Activated T-helper 17 cell treated with anti-CD3 and anti-CD28 coated beads, Interleukin-2, amount 50 U/mL, for 72 hours (primary cell): ENCODE measurements at regions not wholly inside any gene's neighbourhood (a gene's known extent, or its start where the extent isn't known, plus 50 kb on each side); places are given as distances from the start of the nearest gene placed in this dataset.
"Not testable (repeated sequence)": the region's sequence is repeated elsewhere in the genome, so short reads cannot be mapped to it uniquely, and the experiment has no call there.

ENCODE experiments used
- ATAC-seq: fragments of 150-1000 bp; cut with Tn5 transposase; replicated peaks from 2 replicates; pipeline ENCODE4 v1.10.0; 2021; ENCODE audit warnings: mild to moderate bottlenecking, moderate library complexity
- H3K27ac Mint-ChIP-seq: one replicate; pipeline ENCODE4 v1.8.0; 2022; ENCODE audit warnings: mixed read lengths
- H3K27me3 Mint-ChIP-seq: one replicate; pipeline ENCODE4 v1.8.0; 2022; ENCODE audit warnings: mixed read lengths
- H3K36me3 Mint-ChIP-seq: one replicate; pipeline ENCODE4 v1.8.0; 2022; ENCODE audit warnings: low read depth, mild to moderate bottlenecking, mixed read lengths
- H3K4me1 Mint-ChIP-seq: one replicate; pipeline ENCODE4 v1.8.0; 2022; ENCODE audit warnings: mixed read lengths
- H3K4me3 Mint-ChIP-seq: one replicate; pipeline ENCODE4 v1.8.0; 2022; ENCODE audit warnings: mild to moderate bottlenecking, mixed read lengths
- H3K9me3 Mint-ChIP-seq: one replicate; pipeline ENCODE4 v1.8.0; 2022; ENCODE audit warnings: mixed read lengths

DNA sequence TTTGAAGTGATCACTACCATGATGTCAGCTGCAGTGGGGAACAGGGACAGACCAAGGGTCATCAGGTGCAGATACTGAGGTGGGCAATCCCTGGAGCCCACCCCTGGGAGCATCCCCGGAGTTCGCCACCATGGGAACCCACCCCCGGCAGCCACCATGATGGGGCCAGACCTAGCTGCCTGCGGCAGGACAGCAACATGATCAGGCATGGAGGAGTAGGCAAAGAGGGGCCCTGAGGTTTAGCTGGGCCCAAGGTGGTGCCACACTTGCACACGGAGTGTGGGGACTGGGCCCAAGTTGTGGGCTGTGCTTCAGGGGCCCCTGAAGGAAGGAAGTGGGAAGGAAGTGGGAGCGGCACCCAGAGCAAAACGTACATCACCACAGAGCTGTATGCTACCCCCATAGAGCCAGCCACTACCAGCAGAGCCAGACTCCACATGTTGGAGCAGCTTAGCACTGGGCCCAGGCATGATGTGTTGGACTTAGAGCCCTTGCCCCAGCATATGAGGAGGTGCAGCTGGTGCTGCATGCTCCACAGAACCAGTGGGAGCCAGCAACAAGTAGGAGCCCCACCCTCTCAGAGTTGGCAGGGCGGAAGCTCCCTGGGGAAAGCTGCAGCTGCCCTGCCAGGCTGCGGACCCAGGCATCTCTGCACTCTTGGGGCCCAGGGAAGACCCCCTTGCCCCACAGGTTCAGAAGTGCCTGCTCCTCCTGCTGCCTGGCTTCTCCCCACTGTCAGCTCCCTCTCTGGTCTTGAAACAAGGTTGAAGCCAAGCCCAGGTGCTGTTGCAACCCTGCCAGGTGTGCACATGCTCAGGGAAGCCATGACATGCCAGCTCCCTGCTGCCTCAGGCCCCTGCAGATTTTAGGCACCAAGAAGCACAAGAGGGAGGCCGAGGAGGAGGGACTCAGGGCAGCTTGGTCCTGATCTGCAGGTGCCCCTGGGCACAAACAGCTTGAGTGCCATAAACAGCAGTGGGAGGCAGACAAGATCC lies 515.3 kb downstream of the ZBBX start:
- Mint-ChIP-seq H3K4me3 (no peak overlapping the region), H3K4me1 (no peaks in the 10 kb centered on the region), H3K27ac (no peak overlapping the region), H3K36me3 (no peaks in the 10 kb centered on the region), H3K27me3 (no peaks in the 10 kb centered on the region), H3K9me3 (peaks cover 3% of the 10 kb centered on the region)
- no peak for ATAC-seq

DNA sequence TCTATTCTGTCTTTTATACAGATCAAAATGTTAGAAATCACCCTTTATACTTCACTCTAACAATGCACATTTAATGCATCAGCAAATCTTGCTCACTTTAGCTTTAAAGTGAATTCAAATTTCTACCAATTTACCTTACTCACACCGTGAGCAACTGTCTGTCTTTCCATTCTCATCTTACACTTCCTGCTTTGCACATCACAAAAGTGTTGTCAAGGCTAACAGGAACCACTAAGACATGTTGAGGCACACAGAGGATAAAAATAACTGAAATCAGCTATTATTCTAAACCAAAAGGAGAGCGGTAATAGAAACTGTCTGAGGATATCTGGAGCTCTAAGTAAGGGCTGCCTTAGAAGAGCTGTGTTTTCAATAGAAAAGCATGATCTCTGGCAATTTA lies 519.9 kb downstream of the ZBBX start:
- Mint-ChIP-seq H3K27ac (no peak overlapping the region), H3K4me1 (no peaks in the 10 kb centered on the region), H3K36me3 (no peaks in the 10 kb centered on the region), H3K9me3 (no peaks in the 10 kb centered on the region), H3K27me3 (no peaks in the 10 kb centered on the region), H3K4me3 (no peak overlapping the region)
- no peak for ATAC-seq

DNA sequence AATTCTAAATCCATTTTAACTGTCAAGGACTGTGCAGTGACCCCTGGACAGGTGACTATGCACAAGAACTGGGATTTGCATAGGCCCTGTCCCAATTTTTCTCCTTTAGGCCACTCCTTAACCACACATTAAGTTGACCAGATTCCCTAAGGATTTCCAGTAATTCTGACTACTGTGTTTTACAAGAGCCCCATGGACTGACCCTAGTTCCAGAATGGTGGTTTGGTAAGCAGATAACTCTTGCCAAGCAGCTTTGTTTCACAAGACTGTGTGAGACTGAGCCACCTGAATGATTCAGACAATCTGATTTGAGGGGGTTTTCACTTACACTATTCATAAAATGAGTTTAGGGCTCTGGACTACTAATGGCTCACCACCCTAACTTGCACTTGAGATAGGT lies 535.8 kb downstream of the ZBBX start:
- Mint-ChIP-seq H3K9me3 (peaks cover 13% of the 10 kb centered on the region), H3K27me3 (no peaks in the 10 kb centered on the region), H3K4me3 (no peak overlapping the region), H3K36me3 (no peaks in the 10 kb centered on the region), H3K27ac (no peak overlapping the region), H3K4me1 (no peaks in the 10 kb centered on the region)
- no peak for ATAC-seq

DNA sequence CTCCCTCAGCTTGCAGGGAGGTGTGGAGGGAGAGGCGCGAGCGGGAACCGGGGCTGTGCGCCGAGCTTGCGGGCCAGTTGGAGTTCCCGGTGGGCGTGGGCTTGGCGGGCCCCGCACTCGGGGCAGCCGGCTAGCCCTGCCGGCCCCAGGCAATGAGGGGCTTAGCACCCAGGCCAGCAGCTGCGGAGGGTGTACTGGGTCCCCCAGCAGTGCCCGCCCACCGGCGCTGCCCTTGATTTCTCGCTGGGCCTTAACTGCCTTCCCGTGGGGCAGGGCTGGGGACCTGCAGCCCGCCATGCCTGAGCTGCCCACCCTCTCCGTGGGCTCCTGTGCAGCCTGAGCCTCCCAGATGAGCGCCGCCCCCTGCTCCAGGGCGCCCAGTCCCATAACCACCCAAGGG lies 537.3 kb downstream of the ZBBX start:
- not testable (repeated sequence) for H3K36me3 Mint-ChIP-seq, H3K27ac Mint-ChIP-seq, H3K4me1 Mint-ChIP-seq, ATAC-seq, H3K27me3 Mint-ChIP-seq, H3K9me3 Mint-ChIP-seq, H3K4me3 Mint-ChIP-seq

DNA sequence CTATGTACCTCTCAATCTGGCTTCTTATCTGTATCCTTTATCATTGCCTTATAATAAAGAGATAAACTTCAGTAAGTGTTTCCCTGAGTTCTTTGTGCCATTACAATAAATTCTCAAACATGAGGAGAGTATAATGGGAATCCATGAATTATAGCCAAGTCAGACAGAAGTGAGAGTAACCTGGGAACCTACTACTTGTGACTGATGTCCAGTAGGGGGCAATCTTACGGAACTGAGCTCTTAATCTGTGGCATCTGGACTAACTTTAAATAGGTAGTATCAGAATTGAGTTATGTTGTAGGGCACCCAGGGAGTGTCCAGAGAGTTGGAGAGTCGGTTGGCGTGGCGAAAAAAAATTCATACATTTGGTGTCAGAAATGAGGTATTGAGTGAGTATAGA lies 542.6 kb downstream of the ZBBX start:
- H3K4me1 Mint-ChIP-seq: no peaks in the 10 kb centered on the region
- H3K27ac Mint-ChIP-seq: no peak overlapping the region
- H3K27me3 Mint-ChIP-seq: no peaks in the 10 kb centered on the region
- no peak for ATAC-seq
- no peaks in the 10 kb centered on the region for H3K36me3 Mint-ChIP-seq
- no peak overlapping the region for H3K4me3 Mint-ChIP-seq
- H3K9me3 Mint-ChIP-seq: peaks cover 5% of the 10 kb centered on the region

DNA sequence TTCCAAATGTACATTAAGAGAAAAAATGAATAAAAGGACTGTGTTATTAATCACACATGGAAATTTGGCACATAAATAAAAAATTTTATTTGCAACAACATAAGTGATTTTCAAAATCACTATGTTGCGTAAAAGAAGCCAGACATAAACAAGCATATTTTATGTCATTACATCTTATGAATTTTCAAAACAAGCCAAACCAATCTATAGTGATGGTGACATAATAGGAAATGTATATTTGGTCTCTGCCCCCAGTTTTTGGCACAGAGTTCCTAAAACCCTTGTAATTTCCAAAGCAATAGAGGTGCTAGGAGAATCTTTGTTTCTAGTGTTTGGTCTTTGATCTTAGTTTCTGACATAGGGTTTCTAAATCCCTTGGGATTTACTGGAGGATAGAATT lies 543.3 kb downstream of the ZBBX start:
- no peak overlapping the region for H3K4me3 Mint-ChIP-seq
- H3K36me3 Mint-ChIP-seq: no peaks in the 10 kb centered on the region
- H3K27me3 Mint-ChIP-seq: no peaks in the 10 kb centered on the region
- no peak overlapping the region for H3K27ac Mint-ChIP-seq
- ATAC-seq: no peak
- no peaks in the 10 kb centered on the region for H3K4me1 Mint-ChIP-seq
- peaks cover 5% of the 10 kb centered on the region for H3K9me3 Mint-ChIP-seq

DNA sequence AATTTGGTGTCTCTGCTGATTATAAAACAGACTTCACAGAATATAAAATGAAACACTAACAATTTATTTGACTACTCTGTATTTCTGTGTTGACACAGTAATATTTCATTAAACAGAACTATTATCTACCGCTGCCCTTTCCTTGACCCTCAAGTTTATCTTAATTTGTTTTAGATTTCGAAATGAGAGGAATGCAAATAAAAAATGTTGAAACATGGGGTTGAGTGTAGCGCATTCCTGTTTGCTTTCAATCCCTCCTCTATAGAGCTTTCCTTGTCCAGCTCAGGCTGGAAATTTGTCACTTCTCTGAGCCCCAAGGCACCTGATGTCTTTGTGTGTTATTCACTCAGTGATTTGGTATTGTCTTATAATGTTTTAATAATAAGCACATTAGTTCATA lies 550.2 kb downstream of the ZBBX start:
- no peaks in the 10 kb centered on the region for H3K27me3 Mint-ChIP-seq
- H3K4me3 Mint-ChIP-seq: no peak overlapping the region
- no peaks in the 10 kb centered on the region for H3K4me1 Mint-ChIP-seq
- H3K9me3 Mint-ChIP-seq: peaks cover 5% of the 10 kb centered on the region
- H3K27ac Mint-ChIP-seq: no peak overlapping the region
- no peak for ATAC-seq
- H3K36me3 Mint-ChIP-seq: no peaks in the 10 kb centered on the region

DNA sequence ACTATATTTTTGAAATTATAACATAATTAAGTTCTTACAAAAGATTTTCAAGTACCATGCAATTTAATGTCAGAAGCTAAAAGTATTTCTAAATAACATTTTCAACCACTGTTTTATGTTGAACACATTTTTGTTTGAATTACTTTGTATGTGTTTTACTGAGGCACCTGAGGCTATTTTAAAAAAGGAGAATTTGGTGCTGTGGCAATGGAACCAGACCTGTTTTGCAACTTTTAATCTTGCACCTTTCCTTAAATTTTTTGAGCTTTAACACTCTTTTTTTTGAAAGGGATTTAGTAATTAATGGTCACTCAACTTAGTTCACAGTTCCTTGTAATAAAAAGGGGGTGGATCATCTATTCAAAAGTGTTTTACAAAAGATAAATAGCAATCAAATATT lies 561.6 kb downstream of the ZBBX start:
- no peaks in the 10 kb centered on the region for H3K36me3 Mint-ChIP-seq
- H3K27ac Mint-ChIP-seq: no peak overlapping the region
- H3K4me3 Mint-ChIP-seq: no peak overlapping the region
- H3K9me3 Mint-ChIP-seq: peaks cover 11% of the 10 kb centered on the region
- no peaks in the 10 kb centered on the region for H3K27me3 Mint-ChIP-seq
- no peaks in the 10 kb centered on the region for H3K4me1 Mint-ChIP-seq
- ATAC-seq: no peak

DNA sequence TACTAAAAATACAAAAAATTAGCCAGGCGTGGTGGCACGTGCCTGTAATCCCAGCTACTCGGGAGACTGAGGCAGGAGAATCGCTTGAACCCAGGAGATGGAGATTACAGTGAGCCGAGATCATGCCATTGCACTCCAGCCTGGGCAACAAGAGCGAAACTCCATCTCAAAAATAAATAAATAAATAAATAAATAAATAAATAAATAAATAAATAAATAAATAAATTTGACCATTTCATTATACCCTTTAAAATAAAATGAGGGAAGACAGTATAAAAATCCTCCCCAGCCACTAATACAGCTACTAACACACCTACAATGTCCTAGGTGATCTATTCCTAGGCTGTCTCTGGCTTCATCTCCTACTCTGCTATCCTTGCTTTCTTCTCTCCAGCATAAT lies 562.8 kb downstream of the ZBBX start:
- not testable (repeated sequence) for H3K27ac Mint-ChIP-seq, H3K4me1 Mint-ChIP-seq, H3K4me3 Mint-ChIP-seq, ATAC-seq, H3K36me3 Mint-ChIP-seq, H3K27me3 Mint-ChIP-seq
- peaks cover 11% of the 10 kb centered on the region for H3K9me3 Mint-ChIP-seq

DNA sequence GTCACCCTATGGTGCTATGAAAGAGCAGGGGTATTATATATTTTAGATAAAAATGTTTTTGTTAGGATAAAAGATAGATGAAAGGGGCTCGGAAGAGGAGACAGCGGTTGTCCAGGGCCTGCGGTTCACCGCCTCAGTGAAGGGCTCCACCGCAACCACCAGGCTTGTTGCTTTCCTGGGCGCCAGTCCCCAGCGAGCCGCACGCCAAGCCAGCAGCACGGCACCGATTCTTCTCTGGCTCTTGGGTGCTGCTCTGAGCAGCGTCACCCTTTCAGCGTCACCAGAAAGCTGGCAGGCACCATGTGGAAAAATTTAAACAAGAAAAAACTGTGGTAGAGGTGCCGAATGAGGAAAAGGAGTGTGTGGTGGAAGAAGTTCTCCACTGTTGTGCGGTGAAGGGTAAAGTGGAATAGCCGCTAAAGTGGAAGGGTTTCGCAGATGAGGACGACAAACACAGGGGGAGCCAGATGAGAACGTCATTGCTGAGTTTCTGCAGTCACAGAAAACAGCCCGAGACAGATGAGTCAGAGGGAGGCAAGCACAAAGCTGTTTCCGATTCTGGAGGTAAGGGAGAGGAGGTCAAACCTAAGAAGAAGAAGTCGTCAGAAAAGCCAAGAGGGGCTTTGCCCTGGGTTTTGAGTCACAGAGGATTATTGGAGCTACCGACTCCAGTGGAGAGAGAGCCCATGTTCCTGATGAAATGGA lies 569.2 kb downstream of the ZBBX start:
- H3K27ac Mint-ChIP-seq: no peak overlapping the region
- no peaks in the 10 kb centered on the region for H3K27me3 Mint-ChIP-seq
- no peak overlapping the region for H3K4me3 Mint-ChIP-seq
- ATAC-seq: no peak
- H3K36me3 Mint-ChIP-seq: no peaks in the 10 kb centered on the region
- H3K9me3 Mint-ChIP-seq: peaks cover 24% of the 10 kb centered on the region
- H3K4me1 Mint-ChIP-seq: no peaks in the 10 kb centered on the region

DNA sequence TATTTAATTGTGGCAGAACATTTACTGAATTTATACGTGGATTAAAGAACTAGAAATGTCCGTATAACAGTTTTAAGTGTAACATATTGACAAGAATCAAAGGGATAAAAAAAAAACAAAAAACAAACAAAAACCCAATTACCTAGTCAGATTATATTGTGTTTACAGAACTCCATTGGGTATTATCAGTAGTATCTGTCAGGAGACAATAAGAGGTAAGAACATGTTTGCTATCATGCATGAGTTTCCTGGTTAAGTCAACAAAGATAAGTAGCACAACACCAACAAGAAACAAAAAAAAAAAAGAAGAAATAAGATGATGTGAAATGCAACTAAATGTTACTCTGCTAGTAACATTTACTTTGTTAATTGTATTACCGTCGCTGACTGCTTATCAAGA lies 570.6 kb downstream of the ZBBX start:
- no peaks in the 10 kb centered on the region for H3K27me3 Mint-ChIP-seq
- no peaks in the 10 kb centered on the region for H3K36me3 Mint-ChIP-seq
- peaks cover 21% of the 10 kb centered on the region for H3K9me3 Mint-ChIP-seq
- no peaks in the 10 kb centered on the region for H3K4me1 Mint-ChIP-seq
- H3K4me3 Mint-ChIP-seq: no peak overlapping the region
- no peak overlapping the region for H3K27ac Mint-ChIP-seq
- no peak for ATAC-seq

DNA sequence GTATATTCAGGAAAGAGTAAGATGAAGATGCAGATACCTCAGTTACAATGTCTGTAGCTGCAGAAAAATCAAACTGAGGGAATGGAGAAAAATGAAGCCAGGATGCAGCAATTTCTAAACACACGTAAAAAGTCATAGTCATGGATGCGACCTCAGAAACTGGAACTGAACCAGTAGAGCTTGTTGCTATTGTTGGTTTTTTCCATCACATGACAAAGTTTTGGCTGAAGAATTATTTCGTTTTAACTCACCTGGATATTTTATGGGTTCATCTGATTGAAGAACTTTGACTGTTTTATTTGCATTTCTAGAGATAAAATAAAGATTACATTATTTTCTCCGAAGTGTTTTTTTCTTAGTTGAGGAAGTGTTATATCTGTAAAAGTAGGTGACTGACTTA lies 591.2 kb downstream of the ZBBX start:
- H3K27me3 Mint-ChIP-seq: no peaks in the 10 kb centered on the region
- H3K4me3 Mint-ChIP-seq: no peak overlapping the region
- ATAC-seq: no peak
- no peak overlapping the region for H3K27ac Mint-ChIP-seq
- H3K36me3 Mint-ChIP-seq: no peaks in the 10 kb centered on the region
- H3K4me1 Mint-ChIP-seq: no peaks in the 10 kb centered on the region
- H3K9me3 Mint-ChIP-seq: peaks cover 4% of the 10 kb centered on the region

DNA sequence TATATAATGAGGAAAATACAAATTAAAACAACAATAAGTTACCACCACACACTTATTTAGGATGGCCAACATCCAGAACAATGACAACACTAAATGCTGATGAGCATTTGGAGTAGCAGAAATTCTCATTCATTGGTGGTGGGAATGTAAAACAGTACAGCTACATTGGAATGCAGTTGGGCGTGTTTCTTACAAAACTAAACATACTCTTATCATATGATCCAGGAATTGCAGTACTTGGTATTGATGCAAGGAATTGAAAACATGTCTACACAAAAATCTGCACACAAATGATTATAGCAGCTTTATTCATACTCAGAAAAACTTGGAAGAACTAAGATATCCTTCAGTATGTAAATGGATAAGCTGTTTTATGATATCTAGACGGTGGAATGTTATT lies 594.2 kb downstream of the ZBBX start:
- peaks cover 13% of the 10 kb centered on the region for H3K9me3 Mint-ChIP-seq

DNA sequence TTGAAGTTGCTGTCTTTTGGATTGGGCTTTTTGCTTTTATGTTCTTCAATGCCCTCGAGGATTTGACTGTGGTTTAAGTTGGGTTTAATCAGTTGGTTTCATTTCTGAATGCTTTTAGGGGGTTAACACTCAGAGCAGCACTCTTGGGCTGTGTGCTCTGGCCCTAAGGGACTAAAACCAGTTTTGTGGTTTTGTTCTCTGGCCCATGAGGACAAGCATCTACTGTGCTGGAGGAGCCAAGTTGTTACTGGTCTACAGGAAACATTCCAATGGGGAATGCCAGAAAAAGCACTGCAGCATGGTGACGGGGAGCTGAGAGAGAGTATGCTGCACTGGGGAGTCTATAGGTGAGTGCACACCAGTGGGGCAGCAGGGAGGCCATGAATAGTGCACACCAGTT lies 596.9 kb downstream of the ZBBX start:
- Mint-ChIP-seq H3K27ac (no peak overlapping the region), H3K4me3 (no peak overlapping the region), H3K9me3 (peaks cover 13% of the 10 kb centered on the region), H3K36me3 (no peaks in the 10 kb centered on the region), H3K4me1 (no peaks in the 10 kb centered on the region), H3K27me3 (no peaks in the 10 kb centered on the region)
- ATAC-seq: no peak

More for the DNA sequence above, 594.2 kb downstream of the ZBBX start:
- Mint-ChIP-seq H3K4me3 (no peak overlapping the region), H3K36me3 (no peaks in the 10 kb centered on the region), H3K27me3 (no peaks in the 10 kb centered on the region), H3K27ac (no peak overlapping the region), H3K4me1 (no peaks in the 10 kb centered on the region)
- ATAC-seq: no peak

DNA sequence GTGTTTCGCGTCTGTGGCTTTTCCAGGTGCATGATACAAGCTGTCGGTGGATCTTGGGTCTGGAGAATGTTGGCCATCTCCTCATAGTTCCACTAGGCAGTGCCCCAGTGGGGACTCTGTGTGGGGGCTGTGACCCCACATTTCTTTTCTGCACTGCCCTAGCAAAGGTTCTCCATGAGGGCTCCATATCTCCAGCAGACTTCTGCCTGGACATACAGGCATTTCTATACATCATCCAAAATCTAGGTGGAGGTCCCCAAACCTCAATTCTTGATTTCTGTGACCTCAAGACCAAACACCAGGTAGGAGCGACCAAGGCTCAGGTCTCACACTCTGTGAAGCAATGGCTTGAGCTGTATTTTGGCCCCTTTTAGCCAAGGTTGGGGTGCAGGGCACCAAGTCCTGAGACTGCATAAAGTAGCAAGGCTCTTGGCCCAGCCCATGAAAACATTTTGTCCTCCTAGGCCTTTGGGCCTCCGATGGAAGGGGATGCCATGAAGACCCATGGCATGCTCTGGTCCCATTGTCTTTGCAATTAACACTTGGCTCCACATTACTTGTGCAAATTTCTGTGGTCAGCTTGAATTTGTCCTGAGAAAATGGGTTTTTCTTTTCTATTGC lies 615.3 kb downstream of the ZBBX start:
- no peaks in the 10 kb centered on the region for H3K27me3 Mint-ChIP-seq
- no peaks in the 10 kb centered on the region for H3K4me1 Mint-ChIP-seq
- no peak overlapping the region for H3K4me3 Mint-ChIP-seq
- peaks cover 9% of the 10 kb centered on the region for H3K9me3 Mint-ChIP-seq
- no peak for ATAC-seq
- H3K27ac Mint-ChIP-seq: no peak overlapping the region
- no peaks in the 10 kb centered on the region for H3K36me3 Mint-ChIP-seq
